Upper lobe of left lung (tissue), 6 donors: ENCODE measurements at regions not wholly inside any gene's neighbourhood (a gene's known extent, or its start where the extent isn't known, plus 50 kb on each side); places are given as distances from the start of the nearest gene placed in this dataset.
"Not testable (repeated sequence)": the region's sequence is repeated elsewhere in the genome, so short reads cannot be mapped to it uniquely, and the experiment has no call there.

Experiments
- ATAC-seq, 2 donors: fragments of 200-7000 bp; cut with Tn5 transposase; one replicate each; pipeline ENCODE4 v1.9.1; 2022; ENCODE audit warnings: mild to moderate bottlenecking in 2 of 2, moderate library complexity in 2 of 2; ENCODE audit not compliant: low FRiP score in 2 of 2
- DNase-seq, 2 donors: peaks; one replicate each; pipeline ENCODE4 v3.0.0-alpha.2; 2019 to 2020
- H3K27ac ChIP-seq, 4 donors: fragments of 200-600 bp; sonication (generic); one replicate each; pipeline ENCODE4 v1.5.1; 2016 to 2019
- H3K27me3 ChIP-seq, 4 donors: fragments of 200-600 bp; sonication (generic); one replicate each; pipeline ENCODE4 v1.5.1; 2017 to 2019
- H3K36me3 ChIP-seq, 4 donors: fragments of 200-600 bp; sonication (generic); one replicate each; pipeline ENCODE4 v1.5.1; 2016 to 2019
- H3K4me1 ChIP-seq, 4 donors: fragments of 200-600 bp; sonication (generic); one replicate each; pipeline ENCODE4 v1.5.1; 2018 to 2019
- H3K4me3 ChIP-seq, 4 donors: fragments of 200-600 bp; sonication (generic); one replicate each; pipeline ENCODE4 v1.5.1; 2017 to 2019; ENCODE audit warnings: mild to moderate bottlenecking in 2 of 4, moderate library complexity in 1 of 4
- H3K9me3 ChIP-seq, 4 donors: fragments of 200-600 bp; sonication (generic); one replicate each; pipeline ENCODE4 v1.5.1; 2018 to 2019
- CTCF ChIP-seq, 6 experiments: fragments of 450-650 bp in 4 of 6; fragments of 200-600 bp in 2 of 6; sonication (generic) in 2 of 6; IDR thresholded peaks; one replicate each; pipeline ENCODE4 v1.5.1; 2016 to 2019; ENCODE audit warnings: antibody characterized with exemption in 6 of 6
- EP300 ChIP-seq, 4 donors: sonication (generic); formaldehyde crosslinking; IDR thresholded peaks; one replicate each; pipeline ENCODE4 v1.5.1; 2017; ENCODE audit warnings: antibody characterized with exemption in 4 of 4, control low read depth in 2 of 4
- POLR2A ChIP-seq, 4 donors: fragments of 450-650 bp; IDR thresholded peaks; one replicate each; pipeline ENCODE4 v1.5.1; 2016 to 2017; ENCODE audit warnings: antibody characterized with exemption in 4 of 4, mild to moderate bottlenecking in 2 of 4
- POLR2AphosphoS5 ChIP-seq, 2 donors: sonication (generic); formaldehyde crosslinking; IDR thresholded peaks; one replicate each; pipeline ENCODE4 v1.5.1; 2017; ENCODE audit warnings: antibody characterized with exemption in 2 of 2
- WGBS, 2 donors: methylation state at CpG; one replicate each; pipeline ENCODE4 v1.1.5; 2017 to 2018; 5-methylcytosine and 5-hydroxymethylcytosine counted together
- donor health status: DM: no; HTN: no; CAD: no; lungs with moderate emphysema.
- donor health status: DM: no; HTN: yes; CAD: no; lungs with severe emphysema.

DNA sequence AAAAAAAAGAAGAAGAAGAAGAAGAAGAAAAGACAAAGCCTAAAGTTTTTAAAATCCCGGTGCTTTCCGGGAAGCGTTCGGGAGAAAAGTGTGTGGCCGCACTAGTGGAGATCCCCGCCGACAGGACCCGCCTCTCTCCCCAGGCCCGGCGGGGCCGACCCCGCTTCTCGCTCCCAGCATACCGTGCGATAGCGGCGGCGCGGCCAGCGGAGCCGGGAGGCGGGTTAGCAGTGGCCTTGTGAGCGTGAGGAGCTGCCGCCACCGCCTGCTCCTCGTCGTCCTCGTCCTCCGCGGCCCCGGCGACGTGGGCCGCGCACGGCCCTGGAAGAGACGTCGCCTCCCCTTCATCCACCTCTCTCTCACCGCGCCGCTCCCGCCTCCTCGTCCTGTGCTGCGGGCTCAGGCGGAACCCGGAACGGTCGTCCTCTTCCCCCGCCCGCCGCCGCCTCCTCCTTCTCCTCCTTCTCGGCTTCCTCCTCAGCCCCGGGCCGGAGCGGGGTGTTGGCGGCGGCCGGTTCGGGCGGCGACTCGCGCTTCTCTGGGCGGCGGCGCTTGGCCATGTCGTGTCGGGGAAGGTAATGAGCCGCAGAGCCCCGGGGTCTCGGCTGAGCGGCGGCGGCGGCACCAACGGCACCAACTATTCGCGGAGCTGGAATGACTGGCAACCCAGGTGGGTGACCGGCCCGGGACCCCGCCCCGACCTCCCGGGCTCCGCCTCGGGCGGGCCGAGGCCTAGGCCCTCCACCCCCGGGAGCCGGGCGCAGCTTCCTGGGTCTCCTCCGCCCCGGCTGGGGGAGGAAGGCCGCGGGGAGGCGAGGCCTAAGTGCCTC is 62.6 kb upstream of the CDR2 start:
- 0 to 1% methylated on average over 32 to 55 of the region's 96 CpGs for WGBS, 2 donors
- TF ChIP-seq POLR2A (IDR thresholded peaks at IDR 0.05) (peak in 3 of 4 donors; percentile 53 to 77 (median 59)), CTCF (IDR thresholded peaks at IDR 0.05) (peak in 1 of 6 experiments; percentile 7), POLR2AphosphoS5 (IDR thresholded peaks at IDR 0.05) (peak; percentile 15 to 76)
- H3K27me3 ChIP-seq, H3K36me3 ChIP-seq, H3K9me3 ChIP-seq, H3K4me1 ChIP-seq: not testable (repeated sequence)
- DNase-seq (peak; percentile 76 to 95), ATAC-seq (peak; percentile 94 to 96)
- peak overlapping the region; percentile 70 to 93 (median 74) for H3K4me3 ChIP-seq
- H3K27ac ChIP-seq, result peak overlapping the region; percentile 96 to 99 (median 98)

GRCh38 chr16:22436326-22436822 is 62.0 kb upstream of the CDR2 start:
- Histone ChIP-seq H3K27ac (peak overlapping the region; percentile 96 to 99 (median 98)), H3K4me3 (peak overlapping the region in 3 of 4 donors; percentile 70 to 93 (median 77))
- ATAC-seq, result peak; percentile 88 to 95
- no CpG with 5 or more reads among the region's 6 CpGs for WGBS, 2 donors
- DNase-seq, H3K27me3 ChIP-seq, H3K4me1 ChIP-seq, H3K9me3 ChIP-seq, H3K36me3 ChIP-seq: not testable (repeated sequence)

DNA sequence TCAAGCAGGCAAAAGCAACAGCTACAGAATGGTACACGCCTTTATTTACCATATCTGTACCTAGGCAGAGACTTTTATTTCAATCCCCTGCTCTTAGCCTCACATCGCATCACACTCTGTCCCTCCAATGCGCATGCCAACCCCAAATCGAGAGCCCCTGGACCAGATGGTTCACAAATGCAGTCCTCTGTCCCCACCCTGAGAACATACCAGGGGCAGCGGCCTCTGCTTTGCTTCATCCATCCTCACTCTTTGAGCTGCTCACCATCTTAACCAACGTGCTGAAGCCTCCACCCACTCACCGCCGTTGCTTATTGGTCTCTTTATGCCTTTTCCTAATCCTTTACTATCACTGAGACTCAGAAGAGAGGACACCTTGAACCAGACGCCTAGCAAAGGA is 56.9 kb upstream of the CDR2 start:
- H3K27me3 ChIP-seq, H3K4me3 ChIP-seq, H3K27ac ChIP-seq, DNase-seq, ATAC-seq, H3K9me3 ChIP-seq, H3K4me1 ChIP-seq: not testable (repeated sequence)
- 90 to 92% methylated on average over 9 of the region's 9 CpGs for WGBS, 2 donors
- H3K36me3 ChIP-seq, result peaks cover 7 to 31% (median 27%) of the 10 kb centered on the region in 4 donors

DNA sequence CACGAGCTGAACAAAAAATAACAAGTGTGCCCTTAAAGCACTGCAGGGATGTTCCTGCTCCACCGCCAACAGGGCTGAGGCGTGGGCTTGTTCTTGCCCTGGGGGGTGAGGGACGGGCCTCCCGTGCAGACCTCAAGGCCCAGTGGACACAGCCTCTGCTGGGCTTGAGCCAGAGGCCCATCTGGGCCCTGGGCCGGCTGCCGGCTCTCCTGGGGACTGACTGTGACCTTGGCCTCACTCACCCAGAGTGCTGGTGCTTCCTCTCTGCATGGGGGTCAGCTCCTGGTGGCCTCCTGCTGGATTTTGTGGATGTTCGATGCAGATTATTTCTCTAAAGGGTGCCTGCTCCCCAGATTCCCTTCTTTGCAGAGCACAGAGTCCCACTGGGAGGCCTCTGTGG is 54.2 kb upstream of the CDR2 start:
- Histone ChIP-seq H3K4me1 (peaks cover 5 to 19% (median 7%) of the 10 kb centered on the region in 4 donors), H3K9me3 (no peaks in the 10 kb centered on the region), H3K27me3 (no peaks in the 10 kb centered on the region), H3K36me3 (peaks cover 7 to 35% (median 27%) of the 10 kb centered on the region in 4 donors), H3K27ac (no peak overlapping the region), H3K4me3 (no peak overlapping the region)
- 86 to 89% methylated on average over 6 to 7 of the region's 8 CpGs for WGBS, 2 donors
- DNase-seq (peak in 1 of 2 donors; percentile 51), ATAC-seq (no peak)
- TF ChIP-seq POLR2A (IDR thresholded peaks at IDR 0.05), result no peak
- TF ChIP-seq EP300 (IDR thresholded peaks at IDR 0.05), result no peak
- TF ChIP-seq POLR2AphosphoS5 (IDR thresholded peaks at IDR 0.05), result no peak
- TF ChIP-seq CTCF (IDR thresholded peaks at IDR 0.05), result no peak

- no peaks in the 10 kb centered on the region for H3K9me3 ChIP-seq
- DNase-seq (no peak), ATAC-seq (no peak)
- no peaks in the 10 kb centered on the region for H3K27me3 ChIP-seq
- H3K27ac ChIP-seq, result no peak overlapping the region
- TF ChIP-seq POLR2A (IDR thresholded peaks at IDR 0.05), result no peak
- no peak for TF ChIP-seq EP300 (IDR thresholded peaks at IDR 0.05)
- no peak for TF ChIP-seq POLR2AphosphoS5 (IDR thresholded peaks at IDR 0.05)
- TF ChIP-seq CTCF (IDR thresholded peaks at IDR 0.05), result no peak
- 95 to 97% methylated on average over 9 to 10 of the region's 10 CpGs for WGBS, 2 donors
- H3K4me3 ChIP-seq, result no peak overlapping the region
- H3K4me1 ChIP-seq, result peaks cover 6 to 20% (median 9%) of the 10 kb centered on the region in 4 donors
- peaks cover 7 to 35% (median 27%) of the 10 kb centered on the region in 4 donors for H3K36me3 ChIP-seq
Measured at GRCh38 chr16:22427556-22427955, 53.1 kb upstream of the CDR2 start.
